LNCaP clone FGC (cell line): ENCODE measurements at regions not wholly inside any gene's neighbourhood (a gene's known extent, or its start where the extent isn't known, plus 50 kb on each side); places are given as distances from the start of the nearest gene placed in this dataset.

Source experiments
- DNase-seq: peaks from one replicate; pipeline ENCODE4 v3.0.0-alpha.2; 2011; ENCODE audit warnings: low read depth
- H3K4me3 ChIP-seq: 2 replicates; pipeline ENCODE4 v1.5.1; 2011; ENCODE audit warnings: mild to moderate bottlenecking, low read depth, low read length, control low read depth
- TF ChIP-seq, protein P1 (sequence below): IDR thresholded peaks from 2 replicates; pipeline ENCODE4 v1.5.1; 2012; ENCODE audit warnings: mild to moderate bottlenecking; ENCODE audit not compliant: control insufficient read depth, insufficient read depth; ENCODE audit errors: extremely low read depth

DNA sequence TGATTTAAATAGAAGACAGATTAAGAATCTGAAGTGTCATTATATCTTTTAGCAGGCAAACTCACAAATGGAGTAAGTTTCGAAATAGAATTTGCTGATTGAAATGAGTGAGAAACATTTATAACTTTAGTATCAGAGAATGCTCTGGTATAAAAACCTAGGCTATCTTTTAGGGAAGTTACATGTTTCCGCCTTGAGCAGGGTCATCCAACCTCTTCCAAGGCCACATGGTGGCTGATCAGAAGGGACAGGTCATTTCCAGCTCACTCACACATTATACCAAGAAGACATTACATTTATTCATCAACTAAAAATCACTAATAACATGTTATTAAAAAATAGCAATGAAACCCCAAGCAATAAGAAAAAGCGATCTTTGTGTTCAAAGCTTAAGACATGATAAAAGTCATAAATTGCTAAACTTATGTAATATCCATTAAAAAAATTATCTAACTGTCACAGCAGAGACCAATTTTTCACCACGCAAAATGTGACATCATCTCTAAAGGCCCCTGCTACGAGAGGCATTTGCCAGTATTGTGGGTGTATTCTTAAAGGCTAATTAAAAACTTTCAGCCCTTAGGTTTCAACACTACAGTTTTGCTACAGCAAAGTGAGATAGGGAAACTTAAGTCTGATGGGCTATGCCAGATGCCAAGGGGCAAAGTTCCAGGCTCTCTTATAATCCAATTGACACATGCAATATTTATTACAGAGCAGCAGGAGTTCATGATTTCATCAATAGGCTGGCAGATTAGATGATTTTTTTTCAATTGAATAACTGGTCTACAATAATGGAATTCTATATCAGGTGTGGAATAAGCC lies 240.4 kb upstream of the TBL1XR1 start:
- TF ChIP-seq, protein P1, sequence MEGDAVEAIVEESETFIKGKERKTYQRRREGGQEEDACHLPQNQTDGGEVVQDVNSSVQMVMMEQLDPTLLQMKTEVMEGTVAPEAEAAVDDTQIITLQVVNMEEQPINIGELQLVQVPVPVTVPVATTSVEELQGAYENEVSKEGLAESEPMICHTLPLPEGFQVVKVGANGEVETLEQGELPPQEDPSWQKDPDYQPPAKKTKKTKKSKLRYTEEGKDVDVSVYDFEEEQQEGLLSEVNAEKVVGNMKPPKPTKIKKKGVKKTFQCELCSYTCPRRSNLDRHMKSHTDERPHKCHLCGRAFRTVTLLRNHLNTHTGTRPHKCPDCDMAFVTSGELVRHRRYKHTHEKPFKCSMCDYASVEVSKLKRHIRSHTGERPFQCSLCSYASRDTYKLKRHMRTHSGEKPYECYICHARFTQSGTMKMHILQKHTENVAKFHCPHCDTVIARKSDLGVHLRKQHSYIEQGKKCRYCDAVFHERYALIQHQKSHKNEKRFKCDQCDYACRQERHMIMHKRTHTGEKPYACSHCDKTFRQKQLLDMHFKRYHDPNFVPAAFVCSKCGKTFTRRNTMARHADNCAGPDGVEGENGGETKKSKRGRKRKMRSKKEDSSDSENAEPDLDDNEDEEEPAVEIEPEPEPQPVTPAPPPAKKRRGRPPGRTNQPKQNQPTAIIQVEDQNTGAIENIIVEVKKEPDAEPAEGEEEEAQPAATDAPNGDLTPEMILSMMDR = no peak
- H3K4me3 ChIP-seq = no peak overlapping the region
- DNase-seq = no peak

DNA sequence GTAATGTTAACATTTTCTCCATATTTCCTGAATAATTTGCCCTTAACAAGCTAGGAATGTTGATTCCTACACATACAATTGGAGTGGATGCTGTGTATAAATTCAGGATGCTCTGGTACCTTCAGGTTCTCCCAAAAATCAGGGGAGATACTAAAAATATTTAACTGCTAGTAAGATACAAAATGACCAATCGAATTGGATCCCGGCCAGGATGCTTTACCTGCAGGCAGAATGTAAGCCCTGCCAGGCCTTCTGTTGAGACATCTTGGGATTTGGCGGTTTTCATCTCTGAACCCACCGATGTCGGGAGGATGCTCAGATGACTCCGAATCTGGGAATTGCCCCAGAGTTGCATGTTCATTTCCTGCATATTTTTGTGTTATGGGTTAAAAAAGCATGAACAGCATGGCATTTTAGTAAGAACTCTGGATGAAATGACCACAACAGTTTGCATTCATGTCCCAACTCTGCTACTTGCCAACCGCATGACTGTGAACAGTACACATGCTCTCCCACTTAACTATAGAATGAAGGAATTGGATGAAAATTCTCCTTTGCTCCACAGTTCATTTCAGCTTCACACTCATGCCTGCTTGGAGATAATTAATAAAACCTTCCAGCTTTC lies 241.4 kb upstream of the TBL1XR1 start:
- DNase-seq = no peak
- TF ChIP-seq, protein P1 = no peak
- H3K4me3 ChIP-seq = no peak overlapping the region

DNA sequence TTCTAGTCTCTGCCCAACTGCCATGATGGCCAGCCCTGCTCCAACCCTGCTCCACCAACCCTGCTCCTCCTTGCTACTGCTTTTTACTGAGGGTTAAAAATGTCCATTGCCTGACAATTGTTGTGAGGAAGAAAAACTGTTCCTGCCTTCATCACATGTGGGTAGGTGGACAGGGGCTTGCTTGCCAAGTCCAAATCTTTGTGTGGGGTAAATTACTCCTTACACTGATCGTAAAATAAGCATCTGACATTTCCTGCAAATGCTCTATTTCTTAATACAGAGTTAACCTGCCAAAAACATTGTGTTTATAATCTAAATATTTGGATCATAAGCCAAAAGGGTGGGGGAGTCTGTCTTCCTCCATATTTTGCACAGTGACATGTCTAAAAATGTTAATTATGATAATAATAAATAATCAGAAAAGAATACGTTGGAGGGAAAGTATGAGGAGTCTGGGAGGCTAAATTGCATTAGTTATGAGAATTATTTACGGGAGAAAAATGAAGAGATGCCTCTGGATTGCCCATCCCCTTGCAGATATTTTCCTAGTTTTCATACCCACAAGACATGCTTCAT lies 242.5 kb upstream of the TBL1XR1 start:
- TF ChIP-seq, protein P1 = no peak
- no peak for DNase-seq
- H3K4me3 ChIP-seq = no peak overlapping the region

DNA sequence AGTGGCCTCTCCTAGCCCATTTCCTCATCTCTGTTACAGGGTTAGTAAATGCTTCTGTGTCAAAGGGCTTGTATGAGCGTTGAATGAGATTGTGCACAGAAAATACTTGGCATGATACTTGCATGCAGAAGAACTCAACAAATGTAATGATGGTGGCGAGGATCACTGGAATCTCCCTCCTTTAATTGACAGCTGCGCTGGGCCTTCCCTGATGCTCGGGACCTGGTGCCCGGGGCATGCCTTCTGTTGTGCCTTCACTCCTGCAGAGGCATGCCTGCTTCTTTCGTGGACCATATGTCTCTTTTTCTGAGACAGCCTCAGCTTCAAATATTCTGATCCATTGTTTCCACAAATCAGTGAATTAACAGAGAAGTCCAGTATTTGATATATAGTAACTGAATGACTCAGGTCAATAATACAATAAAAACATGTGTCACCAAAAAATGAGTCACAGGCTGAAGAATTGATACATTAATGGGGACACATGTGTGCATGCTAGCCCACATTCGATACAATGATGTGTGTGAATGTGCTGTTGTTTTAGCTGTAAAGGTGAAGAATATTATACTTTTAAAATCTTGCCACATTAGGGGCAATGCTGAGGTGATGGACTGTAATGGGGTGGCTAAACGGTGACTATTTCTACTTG lies 243.3 kb upstream of the TBL1XR1 start:
- H3K4me3 ChIP-seq = no peak overlapping the region
- DNase-seq = no peak
- TF ChIP-seq, protein P1 = no peak

DNA sequence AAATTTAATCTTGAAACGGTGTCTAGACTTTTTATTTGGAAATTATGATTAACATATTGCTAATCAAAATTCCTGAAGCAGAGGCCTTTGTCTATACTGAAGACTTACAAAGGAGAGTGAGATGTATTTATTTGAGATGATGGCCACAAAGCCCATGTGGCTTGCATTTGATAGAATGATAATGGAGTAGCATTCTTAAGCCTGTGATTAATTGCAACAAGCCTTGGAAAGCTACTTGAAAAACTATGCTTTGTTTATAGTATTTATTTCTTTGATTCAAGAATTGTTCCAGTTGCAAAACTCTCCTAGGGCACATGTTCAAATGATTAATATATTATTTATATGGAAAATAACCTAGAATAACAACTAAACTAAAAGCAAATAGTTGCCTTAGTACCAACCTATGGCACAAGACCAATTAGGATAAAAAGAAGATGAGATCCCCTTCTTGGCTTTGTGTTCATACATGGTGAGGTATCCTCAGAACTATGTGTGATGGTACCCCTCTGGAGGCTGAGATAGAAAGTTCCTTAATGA lies 244.1 kb upstream of the TBL1XR1 start:
- H3K4me3 ChIP-seq = no peak overlapping the region
- TF ChIP-seq, protein P1 = no peak
- no peak for DNase-seq

DNA sequence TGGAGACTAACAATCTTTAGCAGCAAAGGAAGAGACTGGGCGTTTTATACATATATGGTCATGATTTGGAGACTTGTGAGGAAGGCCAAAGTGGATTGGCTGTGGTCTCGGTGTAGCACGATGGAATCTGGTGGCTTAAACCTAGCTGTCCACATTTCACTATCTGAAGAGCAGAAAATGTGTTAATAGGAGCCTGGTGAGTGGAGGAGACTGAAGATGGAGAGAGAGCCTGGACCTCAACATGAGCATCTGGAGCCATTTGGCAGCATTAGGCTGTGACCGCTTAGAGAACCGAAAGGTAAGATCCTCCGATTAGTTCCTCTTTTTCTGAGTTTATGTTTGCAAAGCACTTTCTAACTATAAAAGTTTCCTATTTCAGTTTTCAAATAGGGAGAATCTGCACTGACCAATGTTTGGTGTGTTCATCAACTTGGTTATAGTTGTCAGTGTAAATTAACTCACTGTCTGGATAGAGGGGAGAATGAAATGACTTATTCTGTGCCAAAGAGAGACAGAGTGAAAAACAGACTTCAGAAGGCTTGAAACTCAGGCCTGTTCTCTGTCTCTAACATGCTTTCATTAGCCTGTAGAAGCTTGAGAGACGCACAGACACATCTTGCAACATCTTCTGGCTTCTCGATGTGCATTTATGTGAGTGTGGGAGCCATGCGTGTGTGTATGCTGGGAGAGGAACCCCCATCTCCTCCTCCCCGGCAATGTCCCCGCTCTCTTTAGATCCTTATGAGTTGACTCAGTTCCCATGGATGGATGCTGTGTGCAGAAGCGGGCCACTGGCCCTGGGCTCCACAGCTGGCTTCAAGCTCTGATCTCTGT lies 244.7 kb upstream of the TBL1XR1 start:
- no peak for DNase-seq
- TF ChIP-seq, protein P1 = no peak
- no peak overlapping the region for H3K4me3 ChIP-seq
